H9 (cell line): ENCODE measurements at regions not wholly inside any gene's neighbourhood (a gene's known extent, or its start where the extent isn't known, plus 50 kb on each side); places are given as distances from the start of the nearest gene placed in this dataset.

Experiments used
- DNase-seq: peaks from one replicate; pipeline ENCODE4 v3.0.0-alpha.2; 2017
- H2AFZ ChIP-seq: one replicate; pipeline ENCODE4 v1.6.1; 2013; ENCODE audit warnings: mild to moderate bottlenecking, low read length, control low read depth, moderate library complexity
- H2AK5ac ChIP-seq: 2 replicates; pipeline ENCODE4 v1.6.1; 2013; ENCODE audit warnings: low read length, control low read depth, mixed read lengths; ENCODE audit not compliant: insufficient read length
- H2BK120ac ChIP-seq: one replicate; pipeline ENCODE4 v1.6.1; 2013; ENCODE audit warnings: low read depth, mild to moderate bottlenecking, low read length, control low read depth, inconsistent platforms; ENCODE audit not compliant: poor library complexity, severe bottlenecking
- H2BK12ac ChIP-seq: 2 replicates; pipeline ENCODE4 v1.6.1; 2013; ENCODE audit warnings: low read length, control low read depth, mixed read lengths, low read depth; ENCODE audit not compliant: insufficient read length
- H2BK15ac ChIP-seq: 2 replicates; pipeline ENCODE4 v1.6.1; 2013; ENCODE audit warnings: low read depth, low read length, control low read depth
- H2BK20ac ChIP-seq: one replicate; pipeline ENCODE4 v1.6.1; 2013; ENCODE audit warnings: low read depth, mild to moderate bottlenecking, low read length, control low read depth, inconsistent platforms; ENCODE audit not compliant: poor library complexity, severe bottlenecking
- H2BK5ac ChIP-seq: 2 replicates; pipeline ENCODE4 v1.6.1; 2013; ENCODE audit warnings: low read length, control low read depth, mixed read lengths; ENCODE audit not compliant: insufficient read length
- H3K14ac ChIP-seq: 2 replicates; pipeline ENCODE4 v1.6.1; 2013; ENCODE audit warnings: low read length, control low read depth; ENCODE audit not compliant: insufficient read depth
- H3K18ac ChIP-seq: 2 replicates; pipeline ENCODE4 v1.6.1; 2013; ENCODE audit warnings: low read depth, mild to moderate bottlenecking, mixed read lengths, low read length, control low read depth; ENCODE audit not compliant: insufficient read length
- H3K23ac ChIP-seq: 2 replicates; pipeline ENCODE4 v1.6.1; 2013; ENCODE audit warnings: low read length, control low read depth, mixed read lengths, low read depth; ENCODE audit not compliant: insufficient read length
- H3K23me2 ChIP-seq: 2 replicates; pipeline ENCODE4 v1.6.1; 2013; ENCODE audit warnings: low read depth, mild to moderate bottlenecking, mixed read lengths, low read length, control low read depth; ENCODE audit not compliant: insufficient read length, poor library complexity, severe bottlenecking
- H3K27ac ChIP-seq: 2 replicates; pipeline ENCODE4 v1.5.1; 2013; ENCODE audit warnings: low read length, control low read depth, mixed read lengths, low read depth; ENCODE audit not compliant: insufficient read length
- H3K27me3 ChIP-seq: 2 replicates; pipeline ENCODE4 v1.6.1; 2013; ENCODE audit warnings: low read length, control low read depth, inconsistent platforms; ENCODE audit not compliant: insufficient read depth
- H3K4ac ChIP-seq: 2 replicates; pipeline ENCODE4 v1.6.1; 2013; ENCODE audit warnings: low read depth, mild to moderate bottlenecking, control low read depth, inconsistent platforms, low read length, moderate library complexity
- H3K4me1 ChIP-seq: 2 replicates; pipeline ENCODE4 v1.6.1; 2013; ENCODE audit warnings: low read length, control low read depth, inconsistent platforms; ENCODE audit not compliant: insufficient read depth
- H3K4me2 ChIP-seq: 2 replicates; pipeline ENCODE4 v1.6.1; 2013; ENCODE audit warnings: low read length, control low read depth, mixed read lengths; ENCODE audit not compliant: insufficient read length, insufficient read depth
- H3K56ac ChIP-seq: 2 replicates; pipeline ENCODE4 v1.6.1; 2013; ENCODE audit warnings: low read depth, mild to moderate bottlenecking, mixed read lengths, low read length, control low read depth; ENCODE audit not compliant: insufficient read length
- H3K79me1 ChIP-seq: 2 replicates; pipeline ENCODE4 v1.6.1; 2013; ENCODE audit warnings: low read depth, mild to moderate bottlenecking, moderate library complexity, low read length, control low read depth, inconsistent platforms; ENCODE audit not compliant: insufficient read depth, poor library complexity, severe bottlenecking
- H3K79me2 ChIP-seq: 2 replicates; pipeline ENCODE4 v1.6.1; 2013; ENCODE audit warnings: low read length, control low read depth, inconsistent platforms; ENCODE audit not compliant: insufficient read depth
- H3K9ac ChIP-seq: 2 replicates; pipeline ENCODE4 v1.6.1; 2013; ENCODE audit warnings: low read length, control low read depth, mixed read lengths; ENCODE audit not compliant: insufficient read length; ENCODE audit errors: extremely low read depth
- H3K9me3 ChIP-seq: one replicate; pipeline ENCODE4 v1.6.1; 2013; ENCODE audit warnings: low read depth, low read length, inconsistent platforms; ENCODE audit not compliant: control insufficient read depth
- H3T11ph ChIP-seq: one replicate; pipeline ENCODE4 v1.6.1; 2013; ENCODE audit warnings: mild to moderate bottlenecking, low read length, control low read depth, inconsistent platforms
- H4K20me1 ChIP-seq: one replicate; pipeline ENCODE4 v1.6.1; 2013; ENCODE audit not compliant: control insufficient read depth, insufficient read length, insufficient read depth
- H4K5ac ChIP-seq: 2 replicates; pipeline ENCODE4 v1.6.1; 2013; ENCODE audit warnings: low read depth, mild to moderate bottlenecking, mixed read lengths, low read length, control low read depth; ENCODE audit not compliant: insufficient read length
- H4K8ac ChIP-seq: replicated peaks from 2 replicates; pipeline ENCODE4 v1.6.1; 2013; ENCODE audit warnings: low read length, control low read depth, mixed read lengths, low read depth; ENCODE audit not compliant: insufficient read length
- H4K91ac ChIP-seq: 2 replicates; pipeline ENCODE4 v1.6.1; 2013; ENCODE audit warnings: low read depth, mild to moderate bottlenecking, moderate library complexity, mixed read lengths, low read length, control low read depth; ENCODE audit not compliant: insufficient read length
- H3K27ac Mint-ChIP-seq, 3 experiments: 2 replicates in 2 of 3; 3 replicates in 1 of 3; pipeline ENCODE4 v1.8.0; 2020 to 2021; ENCODE audit warnings: mixed read lengths in 3 of 3, mild to moderate bottlenecking in 1 of 3, moderate library complexity in 1 of 3
- H3K27me3 Mint-ChIP-seq: 2 replicates; pipeline ENCODE4 v1.8.0; 2021; ENCODE audit warnings: low read depth, mild to moderate bottlenecking, moderate library complexity, mixed read lengths
- H3K36me3 Mint-ChIP-seq, 3 experiments: 2 replicates in 2 of 3; 3 replicates in 1 of 3; pipeline ENCODE4 v1.8.0; 2020 to 2021; ENCODE audit warnings: low read depth in 3 of 3, mixed read lengths in 3 of 3; ENCODE audit not compliant: insufficient read depth in 1 of 3
- H3K4me1 Mint-ChIP-seq, 2 experiments: 2 replicates each; pipeline ENCODE4 v1.8.0; 2020; ENCODE audit warnings: mixed read lengths in 2 of 2
- H3K4me3 Mint-ChIP-seq, 2 experiments: 2 replicates in 1 of 2; 3 replicates in 1 of 2; pipeline ENCODE4 v1.8.0; 2020 to 2021; ENCODE audit warnings: mild to moderate bottlenecking in 2 of 2, mixed read lengths in 2 of 2, moderate library complexity in 1 of 2
- H3K9me3 Mint-ChIP-seq, 2 experiments: 2 replicates in 1 of 2; 3 replicates in 1 of 2; pipeline ENCODE4 v1.8.0; 2020; ENCODE audit warnings: mild to moderate bottlenecking in 2 of 2, mixed read lengths in 2 of 2, moderate library complexity in 1 of 2
- WGBS: extraction: QIAGEN DNeasy Blood & Tissue Kit; methylation state at CpG from one replicate; pipeline ENCODE4 v1.1.7; 2013; ENCODE audit warnings: missing lambda C conversion rate, low lambda C conversion rate, mixed read lengths; ENCODE audit not compliant: insufficient read length; ENCODE audit errors: extremely low coverage; 5-methylcytosine and 5-hydroxymethylcytosine counted together
- TF ChIP-seq, protein P1 (sequence below): fragments of 200-600 bp; sonication (generic); conservative IDR thresholded peaks from 3 replicates; pipeline ENCODE4 v1.8.0; 2021; ENCODE audit warnings: antibody characterized with exemption, mild to moderate bottlenecking

DNA sequence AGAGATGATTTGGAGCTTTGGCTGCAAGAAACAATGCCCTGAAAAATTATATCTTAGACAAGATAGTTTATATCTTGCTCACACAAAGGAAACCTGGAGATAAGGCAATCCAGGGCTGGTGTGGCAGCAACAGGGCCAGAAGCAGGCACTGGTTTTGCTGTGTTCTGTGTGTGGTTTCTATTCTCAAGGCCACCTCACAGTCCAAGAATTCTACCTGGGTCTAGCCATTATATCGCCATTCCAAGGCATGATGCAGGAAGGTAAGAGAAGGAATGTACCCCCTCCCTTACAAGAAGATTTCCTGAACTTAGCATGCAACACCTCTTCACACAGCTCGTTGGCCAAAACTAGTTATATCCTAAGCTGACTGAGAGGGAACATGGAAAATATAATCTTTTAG is 74.5 kb upstream of the MEGF10 start:
- Mint-ChIP-seq H3K27me3 (no peaks in the 10 kb centered on the region), H3K9me3 (peaks cover 0 to 2% of the 10 kb centered on the region in 2 experiments; a peak in 2 of 5 replicates), H3K4me3 (no peak overlapping the region), H3K27ac (no peak overlapping the region), H3K36me3 (no peaks in the 10 kb centered on the region), H3K4me1 (peaks cover 6% of the 10 kb centered on the region in 2 experiments)
- TF ChIP-seq, protein P1, sequence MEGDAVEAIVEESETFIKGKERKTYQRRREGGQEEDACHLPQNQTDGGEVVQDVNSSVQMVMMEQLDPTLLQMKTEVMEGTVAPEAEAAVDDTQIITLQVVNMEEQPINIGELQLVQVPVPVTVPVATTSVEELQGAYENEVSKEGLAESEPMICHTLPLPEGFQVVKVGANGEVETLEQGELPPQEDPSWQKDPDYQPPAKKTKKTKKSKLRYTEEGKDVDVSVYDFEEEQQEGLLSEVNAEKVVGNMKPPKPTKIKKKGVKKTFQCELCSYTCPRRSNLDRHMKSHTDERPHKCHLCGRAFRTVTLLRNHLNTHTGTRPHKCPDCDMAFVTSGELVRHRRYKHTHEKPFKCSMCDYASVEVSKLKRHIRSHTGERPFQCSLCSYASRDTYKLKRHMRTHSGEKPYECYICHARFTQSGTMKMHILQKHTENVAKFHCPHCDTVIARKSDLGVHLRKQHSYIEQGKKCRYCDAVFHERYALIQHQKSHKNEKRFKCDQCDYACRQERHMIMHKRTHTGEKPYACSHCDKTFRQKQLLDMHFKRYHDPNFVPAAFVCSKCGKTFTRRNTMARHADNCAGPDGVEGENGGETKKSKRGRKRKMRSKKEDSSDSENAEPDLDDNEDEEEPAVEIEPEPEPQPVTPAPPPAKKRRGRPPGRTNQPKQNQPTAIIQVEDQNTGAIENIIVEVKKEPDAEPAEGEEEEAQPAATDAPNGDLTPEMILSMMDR: no peak
- H2BK5ac ChIP-seq: no peak overlapping the region
- H3K27me3 ChIP-seq: no peaks in the 10 kb centered on the region
- H3T11ph ChIP-seq: no peak overlapping the region
- no peak overlapping the region for H3K56ac ChIP-seq
- DNase-seq: no peak
- no peaks in the 10 kb centered on the region for H4K20me1 ChIP-seq
- no peak overlapping the region for H2BK20ac ChIP-seq
- H2AK5ac ChIP-seq: no peak overlapping the region
- H2BK12ac ChIP-seq: no peak overlapping the region
- no peaks in the 10 kb centered on the region for H3K9me3 ChIP-seq
- no peak overlapping the region for H3K14ac ChIP-seq
- no peak overlapping the region for H2BK15ac ChIP-seq
- no peak overlapping the region for H3K18ac ChIP-seq
- H3K23me2 ChIP-seq: no peaks in the 10 kb centered on the region
- no peak overlapping the region for H2BK120ac ChIP-seq
- H2AFZ ChIP-seq: no peak overlapping the region
- H3K27ac ChIP-seq: no peak overlapping the region
- H3K79me2 ChIP-seq: no peaks in the 10 kb centered on the region
- no peak overlapping the region for H3K4ac ChIP-seq
- no peak overlapping the region for H3K23ac ChIP-seq
- no peaks in the 10 kb centered on the region for H3K79me1 ChIP-seq
- H4K91ac ChIP-seq: no peak overlapping the region
- no peak overlapping the region for H4K8ac ChIP-seq
- H3K4me1 ChIP-seq: no peaks in the 10 kb centered on the region
- H4K5ac ChIP-seq: no peak overlapping the region
- H3K9ac ChIP-seq: no peak overlapping the region
- WGBS: no CpG with 5 or more reads among the region's 2 CpGs
- no peak overlapping the region for H3K4me2 ChIP-seq
